Upper lobe of left lung (tissue), 6 donors: ENCODE measurements at regions not wholly inside any gene's neighbourhood (a gene's known extent, or its start where the extent isn't known, plus 50 kb on each side); places are given as distances from the start of the nearest gene placed in this dataset.

Source experiments
- ATAC-seq, 2 donors: fragments of 200-7000 bp; cut with Tn5 transposase; one replicate each; pipeline ENCODE4 v1.9.1; 2022; ENCODE audit warnings: mild to moderate bottlenecking in 2 of 2, moderate library complexity in 2 of 2; ENCODE audit not compliant: low FRiP score in 2 of 2
- DNase-seq, 2 donors: peaks; one replicate each; pipeline ENCODE4 v3.0.0-alpha.2; 2019 to 2020
- H3K27ac ChIP-seq, 4 donors: fragments of 200-600 bp; sonication (generic); one replicate each; pipeline ENCODE4 v1.5.1; 2016 to 2019
- H3K27me3 ChIP-seq, 4 donors: fragments of 200-600 bp; sonication (generic); one replicate each; pipeline ENCODE4 v1.5.1; 2017 to 2019
- H3K36me3 ChIP-seq, 4 donors: fragments of 200-600 bp; sonication (generic); one replicate each; pipeline ENCODE4 v1.5.1; 2016 to 2019
- H3K4me1 ChIP-seq, 4 donors: fragments of 200-600 bp; sonication (generic); one replicate each; pipeline ENCODE4 v1.5.1; 2018 to 2019
- H3K4me3 ChIP-seq, 4 donors: fragments of 200-600 bp; sonication (generic); one replicate each; pipeline ENCODE4 v1.5.1; 2017 to 2019; ENCODE audit warnings: mild to moderate bottlenecking in 2 of 4, moderate library complexity in 1 of 4
- H3K9me3 ChIP-seq, 4 donors: fragments of 200-600 bp; sonication (generic); one replicate each; pipeline ENCODE4 v1.5.1; 2018 to 2019
- CTCF ChIP-seq, 6 experiments: fragments of 450-650 bp in 4 of 6; fragments of 200-600 bp in 2 of 6; sonication (generic) in 2 of 6; IDR thresholded peaks; one replicate each; pipeline ENCODE4 v1.5.1; 2016 to 2019; ENCODE audit warnings: antibody characterized with exemption in 6 of 6
- EP300 ChIP-seq, 4 donors: sonication (generic); formaldehyde crosslinking; IDR thresholded peaks; one replicate each; pipeline ENCODE4 v1.5.1; 2017; ENCODE audit warnings: antibody characterized with exemption in 4 of 4, control low read depth in 2 of 4
- POLR2A ChIP-seq, 4 donors: fragments of 450-650 bp; IDR thresholded peaks; one replicate each; pipeline ENCODE4 v1.5.1; 2016 to 2017; ENCODE audit warnings: antibody characterized with exemption in 4 of 4, mild to moderate bottlenecking in 2 of 4
- POLR2AphosphoS5 ChIP-seq, 2 donors: sonication (generic); formaldehyde crosslinking; IDR thresholded peaks; one replicate each; pipeline ENCODE4 v1.5.1; 2017; ENCODE audit warnings: antibody characterized with exemption in 2 of 2
- WGBS, 2 donors: methylation state at CpG; one replicate each; pipeline ENCODE4 v1.1.5; 2017 to 2018; 5-methylcytosine and 5-hydroxymethylcytosine counted together
- donor health status: DM: no; HTN: no; CAD: no; lungs with moderate emphysema.
- donor health status: DM: no; HTN: yes; CAD: no; lungs with severe emphysema.

- ATAC-seq (no peak), DNase-seq (no peak)
- Histone ChIP-seq H3K4me1 (no peaks in the 10 kb centered on the region), H3K36me3 (no peaks in the 10 kb centered on the region), H3K4me3 (no peak overlapping the region), H3K27ac (no peak overlapping the region), H3K27me3 (no peaks in the 10 kb centered on the region), H3K9me3 (no peaks in the 10 kb centered on the region)
- TF ChIP-seq POLR2A (IDR thresholded peaks at IDR 0.05) (no peak), POLR2AphosphoS5 (IDR thresholded peaks at IDR 0.05) (no peak), EP300 (IDR thresholded peaks at IDR 0.05) (no peak), CTCF (IDR thresholded peaks at IDR 0.05) (no peak)
Observed at GRCh38 chr13:64850017-64850416, 2380.1 kb downstream of the PCDH9 start.

GRCh38 chr13:64849196-64849595 is 2380.9 kb downstream of the PCDH9 start:
- TF ChIP-seq EP300 (IDR thresholded peaks at IDR 0.05), result no peak
- no peak for TF ChIP-seq CTCF (IDR thresholded peaks at IDR 0.05)
- no peak for TF ChIP-seq POLR2A (IDR thresholded peaks at IDR 0.05)
- TF ChIP-seq POLR2AphosphoS5 (IDR thresholded peaks at IDR 0.05), result no peak
- ATAC-seq (no peak), DNase-seq (no peak)

DNA sequence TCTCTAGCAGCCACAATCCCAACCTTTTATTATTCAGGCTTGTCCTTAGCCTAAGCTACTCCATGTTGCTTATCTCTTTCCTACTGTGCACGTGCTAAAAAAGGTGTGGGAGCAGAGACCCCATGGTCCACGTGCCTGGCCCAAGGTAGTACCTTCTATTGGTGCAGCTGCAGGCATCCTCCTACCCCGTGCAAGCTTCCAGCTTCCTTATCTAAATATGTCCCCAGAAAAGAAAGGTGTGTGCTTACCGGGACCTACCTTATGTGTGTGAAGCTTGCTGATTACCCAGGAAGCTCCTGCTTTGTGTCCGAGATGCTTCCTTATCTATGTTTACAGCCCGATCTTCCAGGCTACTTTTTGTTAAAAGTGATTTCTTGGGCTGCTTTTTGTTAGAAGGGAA is 2382.4 kb downstream of the PCDH9 start:
- Histone ChIP-seq H3K27me3 (no peaks in the 10 kb centered on the region), H3K4me1 (no peaks in the 10 kb centered on the region), H3K4me3 (no peak overlapping the region), H3K9me3 (no peaks in the 10 kb centered on the region), H3K27ac (no peak overlapping the region), H3K36me3 (no peaks in the 10 kb centered on the region)
- no peak for TF ChIP-seq POLR2AphosphoS5 (IDR thresholded peaks at IDR 0.05)
- no peak for TF ChIP-seq EP300 (IDR thresholded peaks at IDR 0.05)
- TF ChIP-seq CTCF (IDR thresholded peaks at IDR 0.05), result no peak
- no peak for TF ChIP-seq POLR2A (IDR thresholded peaks at IDR 0.05)
- WGBS, 2 donors, result 67 to 68% methylated on average over 6 of the region's 6 CpGs
- no peak for DNase-seq
- ATAC-seq, result no peak

More at GRCh38 chr13:64849196-64849595, 2380.9 kb downstream of the PCDH9 start:
- Histone ChIP-seq H3K36me3 (no peaks in the 10 kb centered on the region), H3K27me3 (no peaks in the 10 kb centered on the region), H3K9me3 (no peaks in the 10 kb centered on the region), H3K4me3 (no peak overlapping the region), H3K4me1 (no peaks in the 10 kb centered on the region), H3K27ac (no peak overlapping the region)

DNA sequence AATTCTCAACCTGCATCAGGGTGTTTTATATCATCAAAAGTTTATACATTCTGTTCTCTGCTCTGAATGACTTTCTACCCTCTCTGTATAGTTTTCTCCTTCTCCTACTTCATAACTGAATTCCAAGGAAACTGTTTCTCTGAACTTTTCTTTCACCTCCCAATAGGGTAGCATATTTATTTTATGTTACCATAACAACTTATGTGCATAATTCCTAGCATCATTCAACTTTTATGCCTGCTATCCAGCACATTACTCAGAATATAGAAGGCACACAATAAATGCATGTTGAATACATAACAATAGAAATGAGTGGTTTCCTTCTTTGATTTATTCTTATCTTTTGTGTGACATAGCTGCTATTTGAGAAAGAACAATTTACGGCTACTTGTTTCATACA is 2385.0 kb downstream of the PCDH9 start:
- Histone ChIP-seq H3K36me3 (no peaks in the 10 kb centered on the region), H3K27ac (no peak overlapping the region), H3K4me3 (no peak overlapping the region), H3K27me3 (no peaks in the 10 kb centered on the region), H3K4me1 (no peaks in the 10 kb centered on the region), H3K9me3 (no peaks in the 10 kb centered on the region)
- no peak for ATAC-seq
- DNase-seq, result no peak
- WGBS, 2 donors, result 32 to 89% methylated on average over 1 of the region's 1 CpG
- TF ChIP-seq POLR2A (IDR thresholded peaks at IDR 0.05) (no peak), EP300 (IDR thresholded peaks at IDR 0.05) (no peak), CTCF (IDR thresholded peaks at IDR 0.05) (no peak), POLR2AphosphoS5 (IDR thresholded peaks at IDR 0.05) (no peak)

GRCh38 chr13:64819081-64819480 is 2411.1 kb downstream of the PCDH9 start:
- no peak for TF ChIP-seq POLR2AphosphoS5 (IDR thresholded peaks at IDR 0.05)
- no peak for TF ChIP-seq CTCF (IDR thresholded peaks at IDR 0.05)
- no peak for TF ChIP-seq POLR2A (IDR thresholded peaks at IDR 0.05)
- TF ChIP-seq EP300 (IDR thresholded peaks at IDR 0.05), result no peak
- Histone ChIP-seq H3K27me3 (no peaks in the 10 kb centered on the region), H3K9me3 (no peaks in the 10 kb centered on the region), H3K36me3 (no peaks in the 10 kb centered on the region), H3K4me3 (no peak overlapping the region), H3K27ac (no peak overlapping the region), H3K4me1 (no peaks in the 10 kb centered on the region)
- DNase-seq, result no peak
- 90 to 91% methylated on average over 2 of the region's 2 CpGs for WGBS, 2 donors
- ATAC-seq, result no peak
